ENCODE measurements at regions not wholly inside any gene's neighbourhood (a gene's known extent, or its start where the extent isn't known, plus 50 kb on each side); places are given as distances from the start of the nearest gene placed in this dataset.
"Not testable (repeated sequence)": the region's sequence is repeated elsewhere in the genome, so short reads cannot be mapped to it uniquely, and the experiment has no call there.

DNA sequence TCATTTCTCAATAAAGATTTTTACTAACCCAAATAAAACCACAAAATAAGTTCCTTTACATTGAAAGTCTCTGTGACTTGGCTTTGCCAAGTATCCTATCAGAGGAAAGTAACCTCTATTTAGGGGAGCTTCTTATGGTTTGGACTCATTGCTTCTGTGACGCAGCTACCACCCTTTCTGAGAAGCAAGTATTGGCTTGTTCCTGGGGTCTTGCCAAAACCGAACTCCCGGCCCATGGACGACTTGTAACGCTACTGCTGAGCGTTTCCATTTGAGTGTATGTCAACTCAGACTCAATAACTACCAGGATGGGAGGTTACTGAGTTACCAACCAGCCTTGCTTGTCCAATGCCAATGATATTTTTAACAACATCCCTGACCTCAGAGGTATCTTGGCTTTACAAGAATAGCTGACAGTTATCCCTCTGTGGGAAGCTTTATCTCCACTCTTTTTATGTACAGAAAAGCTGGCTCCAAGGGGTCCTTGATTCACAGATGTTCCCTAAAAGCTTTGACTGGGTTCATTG is 911.9 kb downstream of the TTLL7 start:
- DNase-seq (ENCODE audit: low spot score) = no peak

DNA sequence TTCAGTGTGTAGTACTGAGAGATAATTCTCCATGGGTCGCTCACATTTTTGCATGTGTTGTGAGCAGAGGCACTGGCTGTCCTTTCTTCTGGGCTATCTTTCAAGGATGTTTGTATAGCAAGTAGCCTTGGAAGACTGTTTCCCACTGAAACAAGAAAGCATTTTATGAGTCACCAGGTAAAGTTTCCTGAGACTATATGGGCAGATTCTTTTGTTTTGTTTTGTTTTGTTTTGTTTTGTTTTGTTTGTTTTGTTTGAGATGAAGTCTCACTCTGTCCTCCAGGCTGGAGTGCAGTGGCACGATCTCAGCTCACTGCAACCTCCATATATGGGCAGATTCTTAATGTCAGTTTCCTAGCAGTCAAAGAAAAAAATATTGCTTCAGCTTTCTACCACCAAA is 912.6 kb downstream of the TTLL7 start:
- DNase-seq (ENCODE audit: low spot score) = no peak

DNA sequence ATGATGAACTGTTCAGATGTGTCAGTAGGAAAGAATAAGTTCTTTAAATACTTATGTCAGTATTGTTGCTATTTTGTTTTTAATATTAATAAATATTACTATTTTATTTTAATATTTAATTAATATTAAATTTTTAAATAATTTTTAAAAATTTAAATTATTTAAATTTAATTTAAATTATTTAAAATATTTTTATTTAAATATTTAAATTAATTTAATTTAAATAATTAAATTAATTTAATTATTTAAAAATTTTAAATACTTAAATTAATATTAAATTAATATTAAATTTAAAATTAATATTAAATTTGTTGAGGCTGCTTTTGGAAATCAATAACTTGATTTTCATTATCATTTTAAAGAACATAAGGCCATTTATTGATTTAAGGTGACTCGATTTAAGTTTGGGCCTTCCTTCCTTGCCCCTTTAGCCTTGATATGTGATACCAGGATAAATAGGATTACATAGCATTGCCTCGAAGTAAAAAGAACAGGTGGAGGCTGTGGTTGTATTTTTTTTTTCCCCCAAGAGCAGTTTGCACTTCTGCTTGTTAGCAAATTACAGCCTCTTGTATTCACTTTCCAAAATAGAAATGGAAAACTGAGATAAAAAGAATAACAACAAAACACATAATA is 915.2 kb downstream of the TTLL7 start:
- DNase-seq (ENCODE audit: low spot score) = no peak

DNA sequence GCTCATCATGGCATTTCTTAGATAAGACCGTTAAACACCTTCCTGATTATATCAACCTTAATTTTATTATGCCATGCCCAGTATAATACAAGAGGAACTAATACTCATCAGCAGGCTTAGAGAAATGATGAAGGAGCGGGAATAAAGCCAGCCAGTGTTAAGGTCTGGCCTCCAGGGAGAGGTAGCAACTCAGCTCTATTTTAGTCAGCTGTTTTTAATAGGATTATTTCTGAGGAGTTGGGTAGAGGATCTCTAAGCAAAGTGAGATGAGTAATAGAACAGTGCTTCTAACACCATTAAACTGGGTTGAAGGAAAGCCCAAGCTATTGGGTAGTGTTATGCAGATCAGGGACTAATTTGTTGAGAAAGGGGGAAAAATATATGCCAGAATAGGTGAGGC is 921.5 kb downstream of the TTLL7 start:
- no peak for DNase-seq (ENCODE audit: low spot score)

DNA sequence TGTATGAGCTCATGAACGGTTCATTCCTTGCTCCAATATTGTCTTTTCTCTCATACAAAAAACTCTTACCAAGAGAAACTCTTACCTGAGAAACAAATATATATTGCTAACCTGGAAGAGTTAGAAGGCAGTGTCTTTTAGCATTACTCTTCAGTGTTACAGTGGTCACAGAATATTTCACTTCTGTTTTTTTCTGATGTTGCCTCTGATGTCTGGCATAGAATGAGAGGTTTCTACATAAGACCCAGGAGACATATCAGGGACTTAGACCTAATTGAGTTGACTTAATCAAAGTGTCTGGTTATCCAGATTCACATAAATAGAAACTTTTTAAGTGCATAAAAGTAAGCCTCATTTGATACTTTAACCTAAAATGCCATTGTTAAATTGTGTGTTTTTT is 923.8 kb downstream of the TTLL7 start:
- no peak for DNase-seq (ENCODE audit: low spot score)

DNA sequence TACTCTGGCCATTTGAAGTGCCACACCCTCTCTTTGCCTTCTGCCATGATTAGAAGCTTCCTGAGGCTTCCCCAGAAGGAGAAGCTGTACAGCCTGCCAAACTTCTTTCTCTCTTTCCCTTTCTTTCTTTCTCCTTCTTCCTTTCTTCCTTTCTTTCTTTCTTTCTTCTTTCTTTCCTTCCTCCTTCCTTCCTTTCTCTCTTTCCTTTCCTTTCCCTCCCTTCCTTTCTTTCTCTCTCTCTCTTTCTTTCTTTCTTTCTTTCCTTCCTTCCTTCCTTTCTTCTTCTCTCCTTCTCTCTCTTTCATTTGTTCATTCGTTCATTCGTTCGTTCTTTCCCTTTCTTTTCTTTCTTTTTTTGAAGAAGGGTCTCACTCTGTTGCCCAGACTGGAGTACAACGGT is 931.0 kb downstream of the TTLL7 start:
- DNase-seq (ENCODE audit: low spot score) = no peak

DNA sequence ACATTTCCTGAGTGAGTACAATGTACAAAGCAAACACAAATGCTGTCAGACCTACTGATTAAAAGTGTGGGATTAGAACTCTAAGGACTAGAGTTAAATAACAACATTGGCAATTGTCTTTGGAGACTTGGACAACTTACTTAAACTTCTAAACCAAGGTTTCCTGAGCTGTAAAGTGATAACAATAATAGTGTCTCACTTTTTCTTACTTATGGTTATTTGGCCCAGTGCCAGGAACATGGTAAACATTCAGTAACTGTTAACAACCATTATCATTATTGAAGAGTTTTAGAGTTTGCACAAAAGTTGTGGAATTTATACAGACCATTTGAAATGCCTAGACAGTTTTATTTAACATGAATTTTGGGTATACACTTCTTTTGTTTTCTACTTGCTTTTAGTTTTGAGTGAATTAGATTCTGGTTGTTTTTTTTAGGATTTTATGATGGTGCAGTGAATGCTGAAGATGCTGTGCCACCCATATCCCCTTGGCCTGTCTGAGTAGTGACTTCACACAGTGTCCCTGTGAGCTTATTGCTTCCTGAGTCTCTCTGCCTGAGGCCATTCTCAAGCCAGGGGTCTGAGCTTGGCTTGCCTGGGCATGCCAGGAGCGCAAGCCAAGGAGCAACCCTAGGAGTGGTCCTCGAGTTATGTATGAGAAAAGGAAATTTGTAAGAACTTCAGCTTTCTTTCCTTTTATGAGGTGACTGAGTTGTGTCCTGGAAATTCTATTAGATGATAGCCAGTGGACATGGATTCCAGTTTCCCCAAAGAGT is 932.8 kb downstream of the TTLL7 start:
- DNase-seq (ENCODE audit: low spot score) = no peak

DNA sequence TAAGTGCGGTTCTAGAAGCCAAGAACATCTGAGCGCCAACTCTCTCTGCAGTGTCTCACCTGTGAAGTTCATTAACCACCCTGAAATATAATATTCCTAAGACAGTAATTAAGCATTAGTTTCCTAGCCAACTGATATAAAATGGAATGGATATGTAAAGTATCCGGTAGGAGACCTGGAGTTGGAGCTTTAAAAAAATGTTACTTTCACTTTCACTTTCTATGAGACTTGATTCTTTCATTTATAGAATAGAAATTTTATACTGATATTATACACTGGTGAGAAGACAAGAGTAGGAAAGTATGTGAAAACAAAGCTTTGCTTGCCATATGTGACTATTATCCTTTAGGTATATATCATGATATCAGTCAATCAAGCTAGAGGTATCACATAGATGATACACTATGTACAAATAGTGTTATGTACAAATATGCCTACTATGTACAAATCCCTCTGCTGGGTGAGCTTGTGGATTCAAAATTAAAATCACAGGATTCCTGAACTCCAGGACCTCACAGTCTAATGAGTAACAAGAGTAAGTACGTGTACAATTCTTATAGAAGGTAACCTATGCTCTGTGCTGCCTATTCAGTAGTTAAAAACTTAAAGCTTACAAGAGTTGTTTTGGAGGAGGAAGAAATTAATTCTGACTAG is 934.2 kb downstream of the TTLL7 start:
- no peak for DNase-seq (ENCODE audit: low spot score)

DNA sequence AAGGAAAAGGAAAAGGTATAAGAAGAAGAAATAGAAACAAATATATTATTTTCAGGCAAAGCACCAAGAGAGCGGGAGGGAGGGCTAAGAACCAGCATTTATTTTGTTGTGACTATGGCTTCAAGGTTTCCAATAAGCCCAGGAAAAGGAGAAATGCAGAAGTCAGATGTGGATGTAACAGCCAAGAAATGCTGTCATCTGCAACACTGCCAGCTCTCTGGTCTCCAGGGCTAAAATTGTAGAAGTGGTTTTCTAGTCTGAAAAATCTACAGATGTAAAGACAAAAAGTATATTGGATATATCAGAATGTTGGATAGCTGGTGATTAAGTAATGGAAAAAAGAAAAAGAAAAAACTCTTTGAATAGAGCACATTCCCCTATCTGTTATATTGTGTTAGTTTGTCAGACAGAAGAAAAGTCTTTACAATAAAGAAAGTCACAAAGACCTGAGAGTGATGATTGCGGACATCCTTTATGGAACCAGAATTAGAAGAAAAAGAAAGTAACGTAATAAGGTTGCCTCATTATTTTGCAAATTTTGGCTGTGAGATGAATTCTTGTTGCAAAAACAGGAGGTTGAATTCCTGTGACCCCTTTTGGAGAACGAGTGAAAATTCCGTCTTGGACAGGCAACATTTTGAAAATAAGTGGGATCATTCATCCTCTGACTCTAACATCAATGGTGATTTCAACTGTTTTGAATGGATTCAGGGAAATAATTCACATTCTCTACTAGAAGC is 938.1 kb downstream of the TTLL7 start:
- no peak for DNase-seq (ENCODE audit: low spot score)

DNA sequence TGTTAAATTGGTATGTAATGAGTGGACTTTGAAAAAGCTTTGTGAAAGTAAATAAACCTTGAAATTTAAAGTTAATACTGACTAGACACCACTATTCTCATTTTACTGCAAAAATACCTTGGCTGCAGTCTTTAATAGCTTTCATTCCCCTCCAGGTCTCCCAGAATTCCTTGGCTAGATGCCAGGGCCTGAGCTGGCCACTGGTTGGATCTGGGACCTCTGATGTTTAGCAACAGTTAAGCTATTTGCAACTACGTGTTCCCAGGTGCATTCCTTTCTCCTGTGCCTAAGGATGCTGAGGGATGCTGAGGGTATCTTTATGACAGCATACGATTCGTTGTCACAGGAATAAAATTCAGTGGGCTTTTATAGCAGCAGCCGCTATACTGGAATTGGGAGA is 938.7 kb downstream of the TTLL7 start:
- no peak for DNase-seq (ENCODE audit: low spot score)

DNA sequence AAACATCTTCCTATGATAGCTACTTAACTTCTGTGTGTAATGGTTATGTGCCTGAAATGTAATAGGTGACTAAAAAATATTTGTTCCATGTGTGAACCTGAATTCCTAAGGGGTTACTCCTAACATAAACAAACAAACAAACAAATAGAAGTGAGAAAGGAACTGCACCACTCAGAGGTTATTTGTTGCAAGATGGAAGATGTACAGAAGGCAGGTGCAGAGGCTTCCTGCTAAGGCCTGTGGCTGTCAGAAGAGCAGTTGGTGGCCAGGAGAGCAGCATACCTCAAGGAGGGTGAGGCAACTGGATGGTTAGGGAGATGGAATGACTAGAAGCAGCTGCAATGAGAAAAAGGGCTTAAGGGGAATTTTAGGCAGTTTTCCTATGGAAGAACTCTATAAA is 940.6 kb downstream of the TTLL7 start:
- no peak for DNase-seq (ENCODE audit: low spot score)

DNA sequence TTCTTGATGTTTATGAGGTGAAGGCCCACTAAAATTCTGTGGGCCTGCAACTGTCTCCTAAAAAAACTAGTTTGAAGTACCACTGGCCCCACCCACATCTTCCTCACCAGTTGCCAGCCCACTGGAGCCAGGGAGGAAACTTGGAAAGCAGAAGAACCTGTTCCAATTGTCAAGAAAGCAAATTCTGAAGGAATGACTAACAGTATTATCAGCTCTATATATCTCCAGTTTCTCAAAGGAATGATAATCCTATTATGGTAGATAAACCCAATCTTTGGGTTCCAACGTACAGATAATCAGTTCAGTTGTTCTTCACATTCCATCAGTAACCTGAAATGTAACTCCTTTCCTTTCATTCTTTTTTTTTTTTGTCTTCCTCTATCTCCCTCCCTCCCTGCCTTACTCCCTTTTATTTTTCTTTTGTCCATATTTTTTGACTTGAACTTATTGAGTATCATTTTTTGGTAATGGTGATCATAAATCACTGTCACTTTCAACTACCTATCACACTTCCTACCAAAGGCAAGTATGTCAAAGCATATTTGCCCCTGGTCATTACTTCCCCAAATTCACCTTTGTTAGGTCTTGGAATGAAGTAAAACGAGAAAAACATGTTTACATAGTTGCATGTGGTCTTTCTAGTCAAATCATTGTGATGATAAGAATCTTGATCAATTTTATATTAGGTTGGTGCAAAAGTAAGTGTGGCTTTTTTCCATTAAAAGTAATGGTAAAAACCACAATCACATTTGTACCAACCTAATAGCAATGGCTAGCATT is 943.4 kb downstream of the TTLL7 start:
- DNase-seq (ENCODE audit: low spot score) = no peak

DNA sequence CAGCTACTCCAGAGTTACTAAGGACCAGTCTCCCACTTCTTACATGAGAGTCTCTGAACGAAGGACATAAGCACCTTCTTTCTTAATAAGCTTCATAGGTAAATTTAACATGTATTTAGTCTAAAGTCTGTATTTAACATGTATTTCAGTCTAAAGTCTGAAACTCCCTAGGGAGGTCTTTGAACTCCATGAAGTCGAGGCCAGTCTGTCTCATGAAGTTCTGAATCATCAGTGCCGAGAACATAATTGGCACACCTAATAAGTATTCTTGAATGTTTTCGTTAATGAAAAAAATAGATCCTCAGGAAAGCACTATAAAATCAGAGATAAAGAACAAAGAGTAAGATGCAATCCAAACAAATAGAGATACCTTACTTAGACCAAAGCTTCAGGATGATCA is 945.5 kb downstream of the TTLL7 start:
- no peak for DNase-seq (ENCODE audit: low spot score)

DNA sequence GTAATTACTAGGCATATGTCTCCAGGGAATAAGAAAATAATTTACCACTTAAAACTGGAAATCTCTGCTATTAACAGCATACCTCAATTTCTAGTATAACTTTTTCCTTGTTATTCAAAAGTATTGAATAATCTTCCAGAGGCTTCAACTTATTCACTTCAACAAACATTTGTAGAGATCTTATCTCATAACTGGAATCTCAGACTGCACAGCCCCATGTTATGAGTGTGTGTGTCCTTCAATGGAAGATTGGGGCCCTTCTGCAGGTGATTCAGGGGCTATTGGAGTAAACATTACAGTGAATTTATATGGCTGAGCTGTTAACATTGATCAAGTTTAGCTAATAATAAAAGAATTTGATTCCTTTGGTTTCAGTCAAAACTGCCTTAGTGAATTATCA is 946.1 kb downstream of the TTLL7 start:
- DNase-seq (ENCODE audit: low spot score) = no peak

DNA sequence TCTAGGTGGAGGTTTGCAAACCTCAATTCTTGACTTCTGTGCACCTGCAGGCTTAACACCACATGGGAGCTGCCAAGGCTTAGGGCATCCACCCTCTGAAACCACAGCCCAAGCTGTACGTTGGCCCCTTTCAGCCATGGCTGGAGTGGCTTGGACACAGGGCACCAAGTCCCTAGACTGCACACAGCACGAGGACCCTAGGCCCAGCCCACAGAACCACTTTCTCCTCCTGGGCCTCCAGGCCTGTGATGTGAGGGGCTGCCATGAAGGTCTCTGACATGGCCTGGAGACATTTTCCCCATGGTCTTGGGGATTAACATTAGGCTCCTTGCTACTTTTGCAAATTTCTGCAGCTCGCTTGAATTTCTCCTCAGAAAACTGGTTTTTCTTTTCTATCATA is 947.9 kb downstream of the TTLL7 start:
- DNase-seq (ENCODE audit: low spot score) = not testable (repeated sequence)

DNA sequence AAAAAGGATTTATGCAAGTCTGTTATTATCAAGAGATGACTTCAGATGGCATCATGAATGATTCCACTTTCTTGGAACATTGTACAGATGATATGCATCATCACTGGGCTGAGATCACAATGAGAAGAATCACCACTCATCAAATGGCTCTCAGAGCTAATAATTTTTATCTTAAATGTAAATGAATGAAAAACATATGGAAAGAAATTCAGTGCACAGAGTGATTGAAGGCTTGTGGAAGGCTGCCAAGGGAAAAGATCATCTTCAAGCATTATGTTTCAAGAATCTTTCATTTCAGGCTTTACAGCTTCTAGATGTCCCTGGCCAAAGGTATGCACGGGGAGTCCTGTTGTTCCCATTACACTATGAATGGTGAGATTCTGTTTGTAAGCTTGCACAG is 955.7 kb downstream of the TTLL7 start:
- DNase-seq (ENCODE audit: low spot score) = no peak

DNA sequence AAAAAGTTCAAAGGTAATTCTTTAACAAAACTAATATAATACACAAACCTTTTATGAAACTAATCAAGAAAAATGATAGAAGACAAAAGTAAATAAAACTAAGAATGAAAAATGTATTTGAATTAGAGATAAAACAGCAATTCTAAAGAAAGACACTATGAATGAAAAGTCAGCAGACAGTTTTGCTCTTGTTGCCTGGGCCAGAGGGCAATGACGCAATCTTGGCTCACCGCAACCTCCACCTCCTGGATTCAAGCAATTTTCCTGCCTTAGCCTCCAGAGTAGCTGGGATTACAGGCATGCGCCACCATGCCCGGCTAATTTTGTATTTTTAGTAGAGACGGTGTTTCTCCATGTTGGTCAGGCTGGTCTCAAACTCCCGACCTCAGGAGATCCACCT is 959.8 kb downstream of the TTLL7 start:
- DNase-seq (ENCODE audit: low spot score) = not testable (repeated sequence)

DNA sequence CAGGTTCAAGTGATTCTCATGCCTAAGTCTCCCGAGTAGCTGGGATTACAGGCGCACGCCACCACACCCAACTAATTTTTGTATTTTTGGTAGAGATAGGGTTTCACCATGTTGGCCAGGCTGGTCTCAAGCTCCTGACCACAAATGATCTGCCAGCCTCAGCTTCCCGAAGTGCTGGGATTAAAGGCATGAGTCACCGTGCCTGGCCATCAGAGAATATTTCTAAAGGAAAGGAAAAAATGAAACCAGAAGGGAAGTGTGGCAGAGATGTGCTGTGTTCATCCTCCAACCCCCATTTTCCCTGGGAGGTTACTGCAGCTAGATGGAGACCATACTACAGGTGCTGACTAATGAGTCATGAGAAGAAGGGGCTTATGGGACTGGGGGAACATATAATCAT is 964.1 kb downstream of the TTLL7 start:
- no peak for DNase-seq (ENCODE audit: low spot score)

DNA sequence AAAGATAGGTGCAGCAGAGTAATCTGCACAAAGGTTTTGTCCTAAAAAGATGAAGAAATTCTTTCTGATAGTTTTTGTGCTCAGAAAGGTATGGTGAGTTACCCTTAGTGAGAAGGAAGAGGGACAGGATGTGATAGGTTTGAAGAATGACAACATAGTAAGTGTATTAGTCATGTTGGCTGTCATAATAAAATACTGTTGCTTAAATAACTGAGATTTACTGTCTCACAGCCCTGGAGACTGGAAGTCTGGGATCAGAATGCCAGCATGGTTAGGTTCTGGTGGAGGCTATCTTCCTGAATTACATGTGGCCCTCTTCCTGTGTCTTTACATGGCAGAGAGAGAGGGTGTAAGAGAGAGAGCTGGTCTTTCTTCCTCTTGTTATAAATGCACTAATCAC is 965.2 kb downstream of the TTLL7 start:
- no peak for DNase-seq (ENCODE audit: low spot score)

DNA sequence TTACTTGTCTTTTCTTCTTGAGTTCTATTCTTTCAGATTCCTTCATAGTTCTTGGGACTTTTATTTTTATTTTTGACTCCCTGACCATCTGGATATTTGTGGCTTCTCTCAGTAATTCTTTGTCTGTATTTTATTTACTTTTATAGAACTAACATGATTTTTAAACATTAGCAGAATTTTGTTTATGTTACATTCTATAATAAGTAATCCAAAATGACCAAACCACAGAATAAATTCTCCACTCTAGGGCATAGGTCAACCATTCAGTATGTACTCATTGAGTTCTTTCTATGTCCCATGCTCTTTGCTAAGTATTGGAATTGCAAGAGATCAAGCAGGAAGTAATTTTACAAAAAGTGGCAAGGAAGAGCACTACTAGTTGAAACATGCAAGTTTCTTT is 969.0 kb downstream of the TTLL7 start:
- no peak for DNase-seq (ENCODE audit: low spot score)

DNA sequence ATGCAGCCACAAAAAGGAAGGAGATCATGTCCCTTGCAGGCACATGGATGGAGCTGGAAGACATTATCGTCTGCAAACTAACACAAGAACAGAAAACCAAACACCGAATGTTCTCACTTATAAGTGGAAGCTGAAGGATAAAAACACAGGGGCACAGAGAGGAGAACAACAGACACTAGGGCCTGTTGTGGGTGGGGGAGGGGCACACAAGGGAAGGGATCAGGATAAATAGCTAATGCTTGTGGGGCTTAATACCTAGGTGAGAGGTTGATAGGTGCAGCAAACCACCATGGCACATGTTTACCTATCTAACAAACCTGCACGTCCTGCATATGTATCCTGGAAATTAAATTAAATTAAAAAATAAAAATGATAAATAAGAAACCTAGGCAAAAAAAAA is 969.9 kb downstream of the TTLL7 start:
- DNase-seq (ENCODE audit: low spot score) = no peak

DNA sequence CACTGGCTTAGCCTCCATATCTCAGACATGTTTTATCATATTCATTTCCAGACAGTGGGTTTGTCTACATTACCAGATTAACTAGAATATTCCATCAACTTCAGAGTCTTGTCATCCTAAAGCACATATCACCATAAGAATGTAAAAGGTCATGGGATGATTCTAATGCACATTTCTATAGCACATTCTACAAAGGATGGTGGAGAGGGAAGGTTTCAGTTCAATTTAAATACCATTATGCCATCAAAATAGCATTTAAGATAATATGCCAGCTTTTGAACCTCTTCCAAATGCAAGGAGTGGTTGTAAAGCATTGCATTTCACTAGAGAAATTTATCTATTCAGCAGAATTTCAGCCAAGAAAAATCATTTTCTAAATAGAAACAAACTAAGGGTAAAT is 970.5 kb downstream of the TTLL7 start:
- DNase-seq (ENCODE audit: low spot score) = no peak

Data from putamen (tissue), 1 donor.